NCI-H526 (cell line): ENCODE measurements at regions not wholly inside any gene's neighbourhood (a gene's known extent, or its start where the extent isn't known, plus 50 kb on each side); places are given as distances from the start of the nearest gene placed in this dataset.

ENCODE experiments used
- DNase-seq, 2 experiments: peaks; one replicate each; lab custom pipeline; 2025; lab: John Stamatoyannopoulos, UW

- DNase-seq, result peak; percentile 45 to 63
These were observed 740.7 kb downstream of the DHX35 start for GRCh38 chr20:39702701-39703349.

- no peak for DNase-seq
These were observed 738.4 kb downstream of the DHX35 start for GRCh38 chr20:39700528-39700927.

GRCh38 chr20:39699166-39699725 lies 737.1 kb downstream of the DHX35 start:
- DNase-seq, result no peak

GRCh38 chr20:39698752-39699151 lies 736.6 kb downstream of the DHX35 start:
- no peak for DNase-seq

- no peak for DNase-seq
These were observed 729.2 kb downstream of the DHX35 start for GRCh38 chr20:39691151-39691862.

- no peak for DNase-seq
These were observed 714.8 kb downstream of the DHX35 start for GRCh38 chr20:39676857-39677391.

GRCh38 chr20:39676241-39676640 lies 714.1 kb downstream of the DHX35 start:
- no peak for DNase-seq

GRCh38 chr20:39674842-39675241 lies 712.7 kb downstream of the DHX35 start:
- no peak for DNase-seq

GRCh38 chr20:39670988-39671387 lies 708.8 kb downstream of the DHX35 start:
- no peak for DNase-seq

- no peak for DNase-seq
These were observed 707.5 kb downstream of the DHX35 start for GRCh38 chr20:39669659-39670058.

- DNase-seq, result no peak
These were observed 705.9 kb downstream of the DHX35 start for GRCh38 chr20:39668038-39668437.

GRCh38 chr20:39661833-39662232 lies 699.7 kb downstream of the DHX35 start:
- DNase-seq, result no peak

- DNase-seq, result no peak
These were observed 698.8 kb downstream of the DHX35 start for GRCh38 chr20:39660965-39661364.

GRCh38 chr20:39660226-39660625 lies 698.1 kb downstream of the DHX35 start:
- no peak for DNase-seq

GRCh38 chr20:39658662-39659409 lies 696.7 kb downstream of the DHX35 start:
- DNase-seq, result peak in 1 of 2 experiments; percentile 12

GRCh38 chr20:39654171-39654570 lies 692.0 kb downstream of the DHX35 start:
- no peak for DNase-seq

GRCh38 chr20:39651645-39652325 lies 689.6 kb downstream of the DHX35 start:
- DNase-seq, result no peak

- no peak for DNase-seq
These were observed 684.8 kb downstream of the DHX35 start for GRCh38 chr20:39646874-39647413.

- DNase-seq, result no peak
These were observed 683.0 kb downstream of the DHX35 start for GRCh38 chr20:39645131-39645530.

- DNase-seq, result no peak
These were observed 681.1 kb downstream of the DHX35 start for GRCh38 chr20:39643292-39643691.

GRCh38 chr20:39641423-39641822 lies 679.3 kb downstream of the DHX35 start:
- DNase-seq, result no peak

GRCh38 chr20:39640147-39640546 lies 678.0 kb downstream of the DHX35 start:
- DNase-seq, result no peak
